ENCODE measurements at regions not wholly inside any gene's neighbourhood (a gene's known extent, or its start where the extent isn't known, plus 50 kb on each side); places are given as distances from the start of the nearest gene placed in this dataset.

GRCh38 chr5:75891736-75892135, 174.5 kb upstream of the POC5 start:
- Histone ChIP-seq H3K79me2 (ENCODE audit: insufficient read depth, low read depth) (no peaks in the 10 kb centered on the region), H3K36me3 (ENCODE audit: insufficient read depth) (no peaks in the 10 kb centered on the region), H3K4me2 (no peak overlapping the region), H3K27me3 (ENCODE audit: insufficient read depth, low read depth) (no peaks in the 10 kb centered on the region), H3K9ac (no peak overlapping the region), H3K27ac (no peak overlapping the region), H3K4me3 (IDR thresholded peaks at IDR 0.05; ENCODE audit: insufficient read depth, low read depth, low read length) (no peak overlapping the region), H3K4me1 (ENCODE audit: low read depth, poor library complexity, severe bottlenecking) (no peaks in the 10 kb centered on the region), H4K20me1 (ENCODE audit: insufficient read depth) (no peaks in the 10 kb centered on the region), H2AFZ (ENCODE audit: low read depth) (no peak overlapping the region)
- no peak for TF ChIP-seq CTCF (conservative IDR thresholded peaks at IDR 0.05; ENCODE audit: low read depth, low read length)

GRCh38 chr5:75891020-75891419, 173.8 kb upstream of the POC5 start:
- Histone ChIP-seq H2AFZ (ENCODE audit: low read depth) (no peak overlapping the region), H3K9ac (no peak overlapping the region), H3K27me3 (ENCODE audit: insufficient read depth, low read depth) (no peaks in the 10 kb centered on the region), H3K4me3 (IDR thresholded peaks at IDR 0.05; ENCODE audit: insufficient read depth, low read depth, low read length) (no peak overlapping the region), H3K27ac (no peak overlapping the region), H3K79me2 (ENCODE audit: insufficient read depth, low read depth) (no peaks in the 10 kb centered on the region), H3K4me1 (ENCODE audit: low read depth, poor library complexity, severe bottlenecking) (no peaks in the 10 kb centered on the region), H4K20me1 (ENCODE audit: insufficient read depth) (no peaks in the 10 kb centered on the region), H3K36me3 (ENCODE audit: insufficient read depth) (no peaks in the 10 kb centered on the region), H3K4me2 (no peak overlapping the region)
- TF ChIP-seq CTCF (conservative IDR thresholded peaks at IDR 0.05; ENCODE audit: low read depth, low read length) = no peak

- no peaks in the 10 kb centered on the region for H3K27me3 ChIP-seq (ENCODE audit: insufficient read depth, low read depth)
- H3K27ac ChIP-seq = no peak overlapping the region
- H3K36me3 ChIP-seq (ENCODE audit: insufficient read depth) = no peaks in the 10 kb centered on the region
- TF ChIP-seq CTCF (conservative IDR thresholded peaks at IDR 0.05; ENCODE audit: low read depth, low read length) = no peak
- H3K4me1 ChIP-seq (ENCODE audit: low read depth, poor library complexity, severe bottlenecking) = no peaks in the 10 kb centered on the region
- no peaks in the 10 kb centered on the region for H3K79me2 ChIP-seq (ENCODE audit: insufficient read depth, low read depth)
- no peaks in the 10 kb centered on the region for H4K20me1 ChIP-seq (ENCODE audit: insufficient read depth)
- H3K4me2 ChIP-seq = no peak overlapping the region
- no peak overlapping the region for H3K4me3 ChIP-seq (IDR thresholded peaks at IDR 0.05; ENCODE audit: insufficient read depth, low read depth, low read length)
- H2AFZ ChIP-seq (ENCODE audit: low read depth) = no peak overlapping the region
- no peak overlapping the region for H3K9ac ChIP-seq
Observed at GRCh38 chr5:75890546-75890945, 173.3 kb upstream of the POC5 start.

- no peak overlapping the region for H3K9ac ChIP-seq
- no peak overlapping the region for H3K27ac ChIP-seq
- no peak overlapping the region for H3K4me2 ChIP-seq
- no peaks in the 10 kb centered on the region for H3K79me2 ChIP-seq (ENCODE audit: insufficient read depth, low read depth)
- H4K20me1 ChIP-seq (ENCODE audit: insufficient read depth) = no peaks in the 10 kb centered on the region
- TF ChIP-seq CTCF (conservative IDR thresholded peaks at IDR 0.05; ENCODE audit: low read depth, low read length) = no peak
- H3K27me3 ChIP-seq (ENCODE audit: insufficient read depth, low read depth) = no peaks in the 10 kb centered on the region
- H2AFZ ChIP-seq (ENCODE audit: low read depth) = no peak overlapping the region
- no peaks in the 10 kb centered on the region for H3K36me3 ChIP-seq (ENCODE audit: insufficient read depth)
- no peak overlapping the region for H3K4me3 ChIP-seq (IDR thresholded peaks at IDR 0.05; ENCODE audit: insufficient read depth, low read depth, low read length)
- H3K4me1 ChIP-seq (ENCODE audit: low read depth, poor library complexity, severe bottlenecking) = no peaks in the 10 kb centered on the region
Observed at GRCh38 chr5:75886706-75887105, 169.5 kb upstream of the POC5 start.
